Daoy (cell line): ENCODE measurements at regions not wholly inside any gene's neighbourhood (a gene's known extent, or its start where the extent isn't known, plus 50 kb on each side); places are given as distances from the start of the nearest gene placed in this dataset.
"Not testable (repeated sequence)": the region's sequence is repeated elsewhere in the genome, so short reads cannot be mapped to it uniquely, and the experiment has no call there.

ENCODE experiments used
- DNase-seq: peaks from one replicate; pipeline ENCODE4 v3.0.0-alpha.2; 2015; ENCODE audit warnings: low read depth

DNA sequence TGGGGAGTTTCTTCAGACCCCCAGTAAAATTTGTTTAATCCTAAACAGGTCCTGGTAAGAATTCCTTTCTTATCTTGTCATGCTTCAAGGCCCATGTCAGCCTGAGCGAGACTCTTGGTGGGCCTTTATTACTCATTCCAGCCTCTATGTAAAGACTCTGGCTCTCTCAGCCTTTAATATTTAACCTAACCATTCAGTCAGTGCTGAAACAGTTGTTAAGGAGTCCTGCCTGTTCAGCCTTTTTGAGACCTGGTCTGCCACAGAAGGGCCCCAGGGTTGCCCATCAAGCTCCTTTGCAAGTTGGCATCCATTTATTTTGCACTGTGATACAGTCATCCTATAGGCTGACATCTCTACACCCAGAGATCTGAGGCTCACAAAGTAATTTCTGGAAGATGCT is 107.7 kb upstream of the VANGL1 start:
- DNase-seq, result no peak

GRCh38 chr1:115531631-115532264 is 110.0 kb upstream of the VANGL1 start:
- DNase-seq, result no peak

- peak; percentile 88 for DNase-seq
These were observed 111.4 kb upstream of the VANGL1 start for GRCh38 chr1:115530407-115530806.

- DNase-seq, result no peak
These were observed 112.4 kb upstream of the VANGL1 start for GRCh38 chr1:115529216-115529897.

- not testable (repeated sequence) for DNase-seq
These were observed 113.4 kb upstream of the VANGL1 start for GRCh38 chr1:115528336-115528735.

DNA sequence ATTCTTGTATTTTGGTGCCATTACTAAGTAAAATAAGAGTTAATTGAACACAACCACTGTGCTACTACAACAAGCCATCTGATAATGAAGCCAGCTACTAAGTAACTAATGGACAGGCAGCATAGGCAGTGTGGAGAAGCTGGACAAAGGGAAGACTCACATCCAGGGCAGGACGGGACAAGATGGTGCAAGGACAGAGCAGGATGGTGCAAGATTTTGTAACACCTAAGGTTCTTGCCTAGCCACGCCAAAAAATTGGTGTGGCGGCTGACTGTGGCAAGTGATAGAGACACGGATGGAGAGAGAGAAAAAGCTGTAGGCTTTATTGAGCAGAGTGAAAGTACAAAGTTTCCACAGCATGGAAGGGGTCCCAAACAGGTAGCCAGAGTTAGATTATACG is 114.0 kb upstream of the VANGL1 start:
- DNase-seq, result no peak

DNA sequence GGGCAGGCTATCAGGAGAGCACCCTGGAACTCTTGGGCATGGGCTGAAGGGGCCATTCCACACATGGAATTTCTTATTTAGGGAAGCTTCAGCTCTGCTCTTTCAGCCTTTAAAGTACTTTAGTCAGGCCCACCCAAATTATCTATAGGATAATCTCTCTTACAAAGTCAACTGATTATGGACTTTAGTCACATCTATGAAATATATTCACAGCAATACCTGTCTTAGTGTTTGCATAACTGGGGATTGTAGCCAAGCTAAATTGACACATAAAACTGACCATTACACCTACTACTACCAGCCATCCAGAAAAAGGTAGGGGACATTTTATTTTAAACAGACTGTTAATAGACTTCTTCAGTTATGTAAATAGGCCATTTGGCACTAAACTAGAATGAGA is 114.9 kb upstream of the VANGL1 start:
- no peak for DNase-seq

DNA sequence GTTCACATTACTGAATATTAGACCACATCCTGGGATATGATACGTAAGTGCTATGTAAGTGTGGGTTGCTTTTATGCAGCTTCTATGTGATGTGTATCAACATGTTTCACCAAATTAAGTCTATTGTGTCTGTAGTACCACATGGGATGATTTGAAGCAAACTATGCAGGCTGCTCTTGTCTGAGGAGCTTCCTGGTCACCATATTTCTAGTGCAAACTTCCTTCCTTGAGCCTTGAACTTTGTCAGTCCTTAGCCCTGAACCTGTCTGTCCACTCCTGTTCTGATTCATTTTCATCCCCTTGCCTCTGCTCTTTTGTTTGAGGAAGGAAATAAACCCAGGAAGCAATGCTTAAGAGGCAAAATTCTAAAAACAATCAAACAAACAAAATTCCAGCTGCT is 117.5 kb upstream of the VANGL1 start:
- DNase-seq, result no peak

DNA sequence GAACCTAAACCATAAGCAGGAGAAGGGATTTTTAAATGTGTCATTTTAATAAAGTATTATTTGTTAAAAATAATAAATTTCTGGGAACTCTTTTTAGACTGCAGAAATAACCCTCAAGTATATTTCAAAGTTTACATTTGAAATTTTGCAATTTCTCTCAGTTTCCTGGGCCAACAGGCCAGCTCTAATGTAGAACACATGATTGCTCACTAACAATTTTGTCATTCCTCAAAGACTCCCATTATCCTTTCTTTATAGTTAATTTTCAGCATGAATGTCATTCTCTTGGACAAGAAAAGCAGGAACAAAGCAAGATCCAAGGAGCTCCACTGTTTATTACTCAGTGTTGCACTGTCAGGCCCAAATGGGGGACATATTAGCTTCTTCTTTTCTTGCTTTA is 119.4 kb upstream of the VANGL1 start:
- DNase-seq, result no peak

- DNase-seq, result no peak
These were observed 126.5 kb upstream of the VANGL1 start for GRCh38 chr1:115515270-115515669.

DNA sequence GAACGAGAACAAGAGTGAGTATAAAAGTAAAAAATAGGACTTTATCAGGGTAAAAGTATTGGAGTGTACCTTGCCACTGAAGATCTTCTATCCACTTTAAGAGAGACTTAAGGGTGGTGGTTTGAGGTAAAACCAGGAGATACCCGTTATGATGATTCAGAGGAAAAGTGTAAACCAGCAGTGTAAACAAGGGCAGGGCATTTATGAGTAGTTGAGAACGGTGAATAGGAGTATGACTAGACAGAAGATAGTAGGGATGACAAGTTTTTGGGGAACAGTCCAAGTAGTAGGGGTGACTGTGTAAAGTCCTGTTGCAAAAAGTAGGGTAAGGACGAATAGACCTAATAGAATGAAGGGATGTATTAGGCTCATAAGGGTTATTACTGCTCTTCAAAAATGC is 131.5 kb upstream of the VANGL1 start:
- not testable (repeated sequence) for DNase-seq

GRCh38 chr1:115507901-115508300 is 133.9 kb upstream of the VANGL1 start:
- DNase-seq, result no peak

GRCh38 chr1:115506924-115507589 is 134.7 kb upstream of the VANGL1 start:
- DNase-seq, result peak; percentile 73

GRCh38 chr1:115506518-115506917 is 135.3 kb upstream of the VANGL1 start:
- DNase-seq, result peak; percentile 22

GRCh38 chr1:115505148-115505571 is 136.6 kb upstream of the VANGL1 start:
- no peak for DNase-seq

DNA sequence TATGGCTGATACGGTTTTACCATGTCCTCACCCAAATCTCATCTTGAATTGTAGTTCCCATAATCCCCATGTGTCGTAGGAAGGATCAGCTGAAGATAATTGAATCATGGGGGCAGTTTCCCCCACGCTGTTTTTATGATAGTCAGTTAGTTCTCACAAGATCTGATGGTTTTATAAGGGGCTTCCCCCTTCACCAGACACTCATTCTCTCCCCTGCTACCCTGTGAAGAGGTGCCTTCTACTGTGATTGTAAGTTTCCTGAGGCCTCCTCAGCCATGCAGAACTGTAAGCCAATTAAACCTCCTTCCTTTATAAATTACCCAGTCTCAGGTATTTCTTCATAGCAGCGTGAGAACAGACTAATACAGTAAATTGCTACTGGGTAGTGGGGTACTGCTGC is 139.6 kb upstream of the VANGL1 start:
- not testable (repeated sequence) for DNase-seq

DNA sequence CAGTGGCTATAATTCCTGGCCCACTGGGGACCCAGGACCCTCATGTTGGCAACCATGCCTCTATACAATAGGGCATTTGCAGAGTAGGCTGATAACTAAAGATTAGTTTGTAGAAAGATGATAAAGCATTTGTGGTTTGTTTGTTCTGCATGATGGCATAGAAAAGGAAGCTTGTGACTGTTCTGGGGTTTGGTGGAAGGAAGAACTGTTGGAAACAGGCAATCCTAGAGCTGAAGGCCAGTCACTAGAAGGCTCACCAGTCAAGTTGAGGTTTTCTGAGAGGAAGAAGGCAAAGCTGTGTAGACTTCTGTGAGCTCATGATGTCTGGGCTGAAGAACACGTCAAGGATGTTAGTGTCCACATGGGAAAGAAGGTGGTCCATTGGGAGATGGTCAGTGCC is 140.3 kb upstream of the VANGL1 start:
- no peak for DNase-seq

DNA sequence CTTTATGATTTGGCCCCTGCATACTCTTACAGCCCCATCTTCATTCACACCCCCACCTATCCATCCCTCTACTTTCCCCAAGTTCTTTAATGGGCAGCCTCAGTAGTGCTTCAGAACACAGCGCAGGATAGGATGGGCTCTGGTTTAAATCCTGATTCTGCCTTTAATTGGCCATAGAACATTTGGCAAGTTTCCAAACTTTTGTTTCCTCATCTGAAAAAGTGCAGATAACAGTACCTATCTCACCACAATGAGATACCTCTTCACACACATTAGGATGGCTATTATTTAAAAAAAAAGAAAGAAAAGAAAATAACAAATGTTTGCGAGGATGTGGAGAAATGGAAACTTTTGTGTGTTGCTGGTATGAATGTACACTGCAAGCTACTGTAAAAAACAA is 142.5 kb upstream of the VANGL1 start:
- no peak for DNase-seq

GRCh38 chr1:115496904-115497527 is 144.8 kb upstream of the VANGL1 start:
- peak; percentile 90 for DNase-seq

DNA sequence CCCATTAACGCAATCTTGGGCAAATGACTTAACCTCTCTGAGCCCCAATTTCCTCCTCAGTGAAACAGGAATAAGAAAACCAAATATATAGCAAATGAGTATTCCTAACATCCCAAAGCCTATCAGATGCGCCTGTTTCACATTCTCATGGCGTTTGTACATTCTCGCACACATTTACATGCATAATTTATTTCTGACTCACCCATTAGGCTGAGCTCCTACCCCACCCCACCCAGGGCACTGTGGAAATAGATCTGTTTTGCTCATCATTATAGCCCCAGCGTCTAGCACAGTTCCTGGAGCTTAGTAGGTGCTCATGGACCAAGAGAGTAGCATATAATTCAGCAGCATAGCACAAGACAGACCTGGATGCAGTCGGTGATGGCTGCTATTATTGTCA is 146.1 kb upstream of the VANGL1 start:
- peak; percentile 75 for DNase-seq

GRCh38 chr1:115495111-115495510 is 146.7 kb upstream of the VANGL1 start:
- no peak for DNase-seq

GRCh38 chr1:115493834-115494233 is 147.9 kb upstream of the VANGL1 start:
- DNase-seq, result no peak

- peak; percentile 81 for DNase-seq
These were observed 148.9 kb upstream of the VANGL1 start for GRCh38 chr1:115492880-115493279.
